GM13977 (cell line): ENCODE measurements at regions not wholly inside any gene's neighbourhood (a gene's known extent, or its start where the extent isn't known, plus 50 kb on each side); places are given as distances from the start of the nearest gene placed in this dataset.

Source experiments
- DNase-seq: peaks from one replicate; pipeline ENCODE4 v3.0.0; 2012; ENCODE audit warnings: low spot score
- in situ Hi-C: fragments of 300-500 bp; cut with MboI; formaldehyde crosslinking; loops from one replicate; pipeline ENCODE4 v1.12.0; 2022; ENCODE audit warnings: low sequenced_read_pairs, low pct_unique_long_range_greater_than_20kb, mixed read lengths, inconsistent platforms; ENCODE audit not compliant: unreplicated experiment
- TF ChIP-seq, protein P1 (sequence below): IDR thresholded peaks from 2 replicates; pipeline ENCODE4 v1.5.1; 2012; ENCODE audit warnings: mild to moderate bottlenecking, control low read depth; ENCODE audit not compliant: insufficient read depth; ENCODE audit errors: extremely low read depth, missing control alignments

DNA sequence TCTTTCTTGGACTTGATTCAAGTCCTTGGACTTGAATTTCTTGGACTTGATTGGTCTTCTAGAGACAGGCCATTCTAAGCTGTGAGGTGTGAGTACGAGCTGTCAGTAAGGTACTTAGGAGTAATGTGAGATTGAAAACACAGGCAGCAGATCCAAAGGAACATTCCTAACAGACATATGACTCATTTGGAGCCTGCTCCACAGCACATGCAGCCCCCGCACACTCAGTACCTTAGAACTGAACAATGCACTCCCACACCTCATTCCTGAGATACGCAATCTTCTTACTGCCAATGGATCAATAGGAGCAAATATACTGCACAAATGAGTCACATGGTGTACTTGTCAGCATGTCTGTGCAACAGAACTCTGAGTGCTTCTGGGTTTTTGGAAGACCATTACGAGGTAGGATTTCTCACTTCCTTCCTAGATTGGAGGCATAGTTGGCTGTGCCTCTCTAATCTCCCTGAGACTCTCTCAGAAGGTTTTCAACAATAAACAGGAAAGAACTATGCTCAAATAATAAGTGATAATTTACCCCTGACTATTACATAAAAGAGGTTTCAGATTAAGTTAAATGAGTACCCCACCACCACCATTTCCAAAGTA is 243.1 kb downstream of the KCNA4 start:
- TF ChIP-seq, protein P1, sequence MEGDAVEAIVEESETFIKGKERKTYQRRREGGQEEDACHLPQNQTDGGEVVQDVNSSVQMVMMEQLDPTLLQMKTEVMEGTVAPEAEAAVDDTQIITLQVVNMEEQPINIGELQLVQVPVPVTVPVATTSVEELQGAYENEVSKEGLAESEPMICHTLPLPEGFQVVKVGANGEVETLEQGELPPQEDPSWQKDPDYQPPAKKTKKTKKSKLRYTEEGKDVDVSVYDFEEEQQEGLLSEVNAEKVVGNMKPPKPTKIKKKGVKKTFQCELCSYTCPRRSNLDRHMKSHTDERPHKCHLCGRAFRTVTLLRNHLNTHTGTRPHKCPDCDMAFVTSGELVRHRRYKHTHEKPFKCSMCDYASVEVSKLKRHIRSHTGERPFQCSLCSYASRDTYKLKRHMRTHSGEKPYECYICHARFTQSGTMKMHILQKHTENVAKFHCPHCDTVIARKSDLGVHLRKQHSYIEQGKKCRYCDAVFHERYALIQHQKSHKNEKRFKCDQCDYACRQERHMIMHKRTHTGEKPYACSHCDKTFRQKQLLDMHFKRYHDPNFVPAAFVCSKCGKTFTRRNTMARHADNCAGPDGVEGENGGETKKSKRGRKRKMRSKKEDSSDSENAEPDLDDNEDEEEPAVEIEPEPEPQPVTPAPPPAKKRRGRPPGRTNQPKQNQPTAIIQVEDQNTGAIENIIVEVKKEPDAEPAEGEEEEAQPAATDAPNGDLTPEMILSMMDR: no peak
- in situ Hi-C loops: no loop called here
- no peak for DNase-seq

DNA sequence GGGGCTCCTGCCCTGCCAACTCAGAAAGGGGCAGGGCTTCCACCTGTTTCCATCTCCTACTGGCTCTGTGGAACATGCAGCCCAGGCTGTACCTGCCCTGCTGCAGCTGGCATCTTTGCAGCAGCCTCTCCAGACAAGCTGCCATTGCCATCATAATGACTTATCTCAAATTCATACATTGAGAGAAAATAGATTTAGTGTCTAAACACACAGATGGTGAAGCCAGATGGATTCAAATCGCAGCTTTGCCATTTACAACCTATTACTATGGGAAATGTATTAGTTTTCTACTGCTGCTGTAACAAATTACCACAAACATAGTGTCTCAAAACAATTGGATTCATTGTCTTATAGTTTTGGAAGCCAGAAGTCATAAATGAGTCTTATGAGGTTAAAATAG is 260.0 kb downstream of the KCNA4 start:
- DNase-seq: no peak
- in situ Hi-C loops: no loop called here
- TF ChIP-seq, protein P1: no peak

DNA sequence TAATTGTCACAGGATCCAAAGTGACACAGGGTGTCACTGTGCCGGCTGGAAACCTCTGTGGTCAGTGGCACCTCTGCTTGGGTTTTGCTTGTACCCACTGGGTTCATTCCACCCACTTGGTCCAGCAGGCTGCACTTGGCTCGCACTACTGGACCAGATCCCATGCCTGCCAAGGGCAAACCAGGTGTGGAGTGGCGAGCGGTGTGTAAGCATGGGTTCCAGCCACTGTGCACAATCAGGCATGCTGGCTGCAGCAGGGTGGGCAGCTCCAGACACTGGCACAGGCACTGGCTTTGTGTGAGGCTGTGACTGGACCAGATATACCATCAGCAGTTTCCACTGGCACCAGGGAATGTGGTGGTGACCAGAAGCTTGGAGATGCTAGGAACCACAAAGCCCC is 261.4 kb downstream of the KCNA4 start:
- DNase-seq: no peak
- in situ Hi-C loops: no loop called here
- TF ChIP-seq, protein P1: no peak

DNA sequence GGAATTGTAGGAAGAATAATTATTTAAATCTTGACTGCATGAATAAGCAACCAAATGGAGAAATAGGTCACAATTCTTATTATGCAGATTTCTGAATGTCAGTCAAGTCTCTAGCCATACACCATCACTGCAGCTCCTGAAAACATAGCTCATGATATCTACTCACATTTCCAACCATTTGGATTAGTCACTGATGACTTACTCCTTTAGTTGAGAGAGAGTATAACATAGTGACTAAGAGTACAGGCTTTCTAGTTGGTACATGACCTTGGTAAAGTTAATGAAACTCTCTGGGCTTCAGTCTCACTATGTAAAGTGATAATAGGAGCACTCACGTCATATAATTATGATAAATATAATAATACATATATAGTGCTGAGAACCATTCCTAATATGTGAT is 265.2 kb downstream of the KCNA4 start:
- DNase-seq: no peak
- TF ChIP-seq, protein P1: no peak
- in situ Hi-C loops: no loop called here

DNA sequence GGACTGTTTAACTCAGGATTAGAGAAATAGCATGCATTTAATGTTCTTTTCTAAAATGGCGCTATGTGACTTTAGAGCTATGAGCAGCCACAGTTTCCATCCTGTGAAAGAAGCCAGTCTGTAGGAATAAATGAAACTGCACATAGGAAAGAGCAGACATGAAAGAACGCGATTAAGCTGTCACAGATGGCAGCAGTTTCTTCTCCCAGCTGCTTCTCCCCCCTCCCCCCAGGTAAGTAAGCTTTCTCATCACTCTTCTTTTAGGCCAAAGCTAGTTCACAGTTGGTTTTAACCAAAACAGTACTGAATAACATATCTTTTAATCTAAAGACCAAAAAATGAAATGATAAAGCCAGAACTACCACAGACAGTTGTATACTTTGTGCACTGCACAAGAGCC is 266.4 kb downstream of the KCNA4 start:
- DNase-seq: no peak
- TF ChIP-seq, protein P1: no peak
- in situ Hi-C loops: no loop called here

DNA sequence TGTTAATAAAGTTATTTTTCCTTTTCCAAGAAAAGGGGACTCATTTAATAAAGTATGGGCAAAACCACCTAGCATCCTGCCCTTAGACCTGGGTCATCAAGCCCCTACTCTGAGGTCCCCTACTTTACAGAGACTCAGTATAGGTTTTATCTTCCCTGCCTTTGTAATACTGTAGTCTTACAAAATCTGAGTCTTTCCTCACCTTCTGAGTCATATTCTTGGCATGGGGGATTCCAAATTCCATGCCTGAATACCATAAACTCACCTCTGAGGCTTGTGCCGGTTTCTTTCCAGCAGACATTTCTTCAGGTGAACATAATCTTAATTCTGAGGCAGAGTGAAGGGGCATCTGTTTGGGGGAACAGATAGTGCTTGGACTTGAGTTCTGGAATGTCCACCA is 282.5 kb downstream of the KCNA4 start:
- in situ Hi-C loops: no loop called here

More for the DNA sequence above, 282.5 kb downstream of the KCNA4 start:
- no peak for DNase-seq
- TF ChIP-seq, protein P1: no peak
